Daoy (cell line): ENCODE measurements at regions not wholly inside any gene's neighbourhood (a gene's known extent, or its start where the extent isn't known, plus 50 kb on each side); places are given as distances from the start of the nearest gene placed in this dataset.
"Not testable (repeated sequence)": the region's sequence is repeated elsewhere in the genome, so short reads cannot be mapped to it uniquely, and the experiment has no call there.

Experiments
- DNase-seq: peaks from one replicate; pipeline ENCODE4 v3.0.0-alpha.2; 2015; ENCODE audit warnings: low read depth

- DNase-seq, result no peak
These were observed 1197.4 kb downstream of the SUCLG1 start for GRCh38 chr2:83261591-83262136.

- no peak for DNase-seq
These were observed 1205.2 kb downstream of the SUCLG1 start for GRCh38 chr2:83253848-83254247.

- DNase-seq, result no peak
These were observed 1207.7 kb downstream of the SUCLG1 start for GRCh38 chr2:83251321-83251872.

- DNase-seq, result not testable (repeated sequence)
These were observed 1213.1 kb downstream of the SUCLG1 start for GRCh38 chr2:83245806-83246537.

GRCh38 chr2:83240611-83241010 is 1218.5 kb downstream of the SUCLG1 start:
- no peak for DNase-seq

- DNase-seq, result no peak
These were observed 1221.0 kb downstream of the SUCLG1 start for GRCh38 chr2:83238111-83238510.

GRCh38 chr2:83234246-83234645 is 1224.8 kb downstream of the SUCLG1 start:
- no peak for DNase-seq

- DNase-seq, result no peak
These were observed 1225.3 kb downstream of the SUCLG1 start for GRCh38 chr2:83233781-83234180.

GRCh38 chr2:83233326-83233725 is 1225.8 kb downstream of the SUCLG1 start:
- no peak for DNase-seq

- no peak for DNase-seq
These were observed 1229.6 kb downstream of the SUCLG1 start for GRCh38 chr2:83229443-83229842.

- DNase-seq, result no peak
These were observed 1234.4 kb downstream of the SUCLG1 start for GRCh38 chr2:83224591-83225200.

GRCh38 chr2:83221258-83221657 is 1237.8 kb downstream of the SUCLG1 start:
- no peak for DNase-seq

GRCh38 chr2:83217854-83218253 is 1241.2 kb downstream of the SUCLG1 start:
- no peak for DNase-seq

- DNase-seq, result no peak
These were observed 1262.9 kb downstream of the SUCLG1 start for GRCh38 chr2:83196225-83196624.

GRCh38 chr2:83191316-83191715 is 1267.8 kb downstream of the SUCLG1 start:
- no peak for DNase-seq

GRCh38 chr2:83186105-83186760 is 1272.8 kb downstream of the SUCLG1 start:
- DNase-seq, result no peak

- DNase-seq, result not testable (repeated sequence)
These were observed 1278.1 kb downstream of the SUCLG1 start for GRCh38 chr2:83180862-83181530.

- DNase-seq, result no peak
These were observed 1282.5 kb downstream of the SUCLG1 start for GRCh38 chr2:83176539-83176938.

- DNase-seq, result no peak
These were observed 1286.2 kb downstream of the SUCLG1 start for GRCh38 chr2:83172841-83173240.

GRCh38 chr2:83168377-83168776 is 1290.7 kb downstream of the SUCLG1 start:
- DNase-seq, result no peak

- no peak for DNase-seq
These were observed 1296.7 kb downstream of the SUCLG1 start for GRCh38 chr2:83162421-83162820.

GRCh38 chr2:83160571-83160970 is 1298.5 kb downstream of the SUCLG1 start:
- no peak for DNase-seq
